Effector memory CD8-positive, alpha-beta T cell (primary cell): ENCODE measurements at regions not wholly inside any gene's neighbourhood (a gene's known extent, or its start where the extent isn't known, plus 50 kb on each side); places are given as distances from the start of the nearest gene placed in this dataset.

Experiments used
- ATAC-seq: fragments of 150-1000 bp; cut with Tn5 transposase; replicated peaks from 2 replicates; pipeline ENCODE4 v1.10.0; 2021; ENCODE audit warnings: mild to moderate bottlenecking, moderate library complexity
- DNase-seq, 3 experiments: peaks; one replicate each; pipeline ENCODE4 v3.0.0; 2021
- H3K27ac Mint-ChIP-seq, 2 donors: one replicate each; pipeline ENCODE4 v1.8.0; 2022; ENCODE audit warnings: mild to moderate bottlenecking in 2 of 2, mixed read lengths in 2 of 2, moderate library complexity in 2 of 2
- H3K27me3 Mint-ChIP-seq, 2 donors: one replicate each; pipeline ENCODE4 v1.8.0; 2022; ENCODE audit warnings: mixed read lengths in 2 of 2
- H3K36me3 Mint-ChIP-seq: one replicate; pipeline ENCODE4 v1.8.0; 2022; ENCODE audit warnings: mild to moderate bottlenecking, moderate library complexity, mixed read lengths; ENCODE audit not compliant: insufficient read depth
- H3K4me1 Mint-ChIP-seq, 2 donors: one replicate each; pipeline ENCODE4 v1.8.0; 2022; ENCODE audit warnings: low read depth in 2 of 2, mixed read lengths in 2 of 2
- H3K4me3 Mint-ChIP-seq, 2 donors: one replicate each; pipeline ENCODE4 v1.8.0; 2022; ENCODE audit warnings: mild to moderate bottlenecking in 2 of 2, mixed read lengths in 2 of 2, moderate library complexity in 2 of 2
- H3K9me3 Mint-ChIP-seq, 2 donors: one replicate each; pipeline ENCODE4 v1.8.0; 2022; ENCODE audit warnings: mixed read lengths in 2 of 2

DNA sequence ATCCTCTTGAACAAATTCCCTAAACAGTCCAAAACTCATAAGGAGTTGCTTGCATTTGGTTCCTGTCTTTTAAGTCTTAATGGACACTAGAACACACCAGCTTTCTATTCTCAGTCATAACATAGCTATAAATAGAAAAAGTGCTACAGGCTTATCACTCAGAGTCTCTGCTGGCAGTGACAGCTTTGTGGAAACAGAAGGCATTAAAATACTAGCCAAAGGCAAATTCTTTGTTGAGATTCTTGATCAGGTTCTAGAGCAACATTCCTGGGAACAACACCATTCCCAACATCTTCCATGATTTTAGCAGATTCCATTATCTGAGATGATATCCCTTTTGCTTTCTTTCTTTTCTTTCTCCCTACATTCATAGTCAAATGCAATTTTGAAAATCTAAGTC is 207.7 kb upstream of the PLEKHG7 start:
- no peak for ATAC-seq
- Mint-ChIP-seq H3K4me1 (no peaks in the 10 kb centered on the region), H3K36me3 (no peaks in the 10 kb centered on the region), H3K27me3 (no peaks in the 10 kb centered on the region), H3K27ac (no peak overlapping the region), H3K9me3 (peaks cover 2 to 7% of the 10 kb centered on the region in 2 donors), H3K4me3 (no peak overlapping the region)
- DNase-seq, result no peak

DNA sequence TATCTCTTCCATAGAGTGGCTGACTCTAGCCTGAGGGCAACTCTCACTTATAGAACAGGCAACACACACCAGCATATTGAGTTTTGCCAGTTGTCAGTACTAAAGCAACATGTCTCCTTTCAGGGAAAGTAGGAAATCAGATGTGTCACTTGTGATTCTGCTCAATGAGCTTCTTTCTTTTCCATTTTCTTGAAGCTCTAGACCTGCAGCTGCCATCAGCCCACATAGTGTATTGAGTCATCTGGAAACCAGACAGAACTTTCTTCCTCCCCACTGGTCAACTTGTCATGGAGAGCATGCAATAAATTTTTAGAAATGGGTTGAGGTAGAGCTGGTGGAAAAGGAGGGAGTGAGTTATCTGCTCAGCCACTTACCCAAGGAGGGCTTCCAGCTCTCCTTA is 209.0 kb upstream of the PLEKHG7 start:
- Mint-ChIP-seq H3K36me3 (no peaks in the 10 kb centered on the region), H3K9me3 (peaks cover 2 to 7% of the 10 kb centered on the region in 2 donors), H3K27ac (no peak overlapping the region), H3K27me3 (no peaks in the 10 kb centered on the region), H3K4me3 (no peak overlapping the region), H3K4me1 (no peaks in the 10 kb centered on the region)
- ATAC-seq (no peak), DNase-seq (no peak)

DNA sequence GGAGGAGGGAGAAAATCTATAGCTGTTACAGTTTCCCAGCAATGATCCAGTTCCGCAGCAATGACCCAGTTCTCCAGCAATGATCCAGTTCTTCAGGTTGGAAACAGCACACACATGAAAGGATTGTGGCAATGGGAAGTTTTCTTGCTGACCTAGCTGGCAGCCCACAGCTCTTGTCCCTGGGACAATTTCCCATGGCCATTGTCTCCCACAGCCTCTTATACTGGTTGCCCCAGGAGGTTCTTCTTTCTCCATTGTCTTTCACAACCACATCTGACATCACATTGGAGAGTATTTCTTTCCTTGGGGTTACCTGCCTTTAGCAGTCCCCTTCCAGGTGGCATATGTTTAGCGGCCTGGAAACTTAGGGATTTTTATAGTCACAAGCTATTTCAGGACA is 209.8 kb upstream of the PLEKHG7 start:
- ATAC-seq, result no peak
- no peak overlapping the region for H3K4me3 Mint-ChIP-seq
- H3K27me3 Mint-ChIP-seq, result no peaks in the 10 kb centered on the region
- H3K27ac Mint-ChIP-seq, result no peak overlapping the region
- no peaks in the 10 kb centered on the region for H3K36me3 Mint-ChIP-seq
- H3K4me1 Mint-ChIP-seq, result no peaks in the 10 kb centered on the region
- no peak for DNase-seq
- H3K9me3 Mint-ChIP-seq, result peaks cover 2 to 7% of the 10 kb centered on the region in 2 donors

DNA sequence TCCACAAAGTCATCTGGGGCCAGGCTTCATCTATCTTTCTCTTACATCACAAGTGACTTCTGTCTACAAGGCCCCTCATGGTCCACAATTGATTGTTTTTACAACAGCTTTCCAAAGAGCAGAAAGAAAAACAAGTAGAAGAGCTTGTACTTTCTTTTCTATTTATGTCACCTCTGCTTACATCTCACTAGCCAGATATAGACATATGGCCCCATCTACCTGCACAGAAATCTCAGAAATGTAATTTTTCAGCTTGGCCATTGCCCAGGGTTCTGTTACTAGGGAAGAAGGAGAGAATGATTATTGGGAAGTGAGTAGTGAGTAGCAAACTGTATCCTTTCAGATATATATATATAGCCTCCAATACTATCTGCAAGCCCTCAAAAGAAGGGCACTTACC is 210.5 kb upstream of the PLEKHG7 start:
- Mint-ChIP-seq H3K36me3 (no peaks in the 10 kb centered on the region), H3K4me3 (no peak overlapping the region), H3K9me3 (peaks cover 2 to 7% of the 10 kb centered on the region in 2 donors), H3K27me3 (no peaks in the 10 kb centered on the region), H3K27ac (no peak overlapping the region), H3K4me1 (no peaks in the 10 kb centered on the region)
- ATAC-seq, result no peak
- DNase-seq, result no peak

DNA sequence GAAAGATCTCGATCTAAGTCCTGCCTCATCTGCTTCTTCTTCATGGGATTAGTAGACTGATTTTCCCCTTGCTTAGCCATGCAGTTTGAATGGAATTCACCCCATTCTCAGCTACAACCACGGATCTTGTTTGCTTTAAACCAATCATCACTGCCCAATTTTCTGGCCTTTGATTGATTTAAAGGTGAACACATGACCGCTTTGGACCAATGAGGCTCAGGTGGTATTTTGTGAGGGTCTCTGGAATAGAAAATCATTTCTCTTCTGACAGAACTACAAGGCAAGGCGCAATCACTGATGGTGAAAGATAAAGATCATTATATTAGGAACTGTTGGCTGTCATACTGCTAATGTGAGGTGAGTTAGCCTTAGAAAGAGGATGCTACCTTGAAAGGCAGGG is 213.0 kb upstream of the PLEKHG7 start:
- H3K9me3 Mint-ChIP-seq, result peaks cover 2 to 7% of the 10 kb centered on the region in 2 donors
- no peaks in the 10 kb centered on the region for H3K36me3 Mint-ChIP-seq
- H3K27me3 Mint-ChIP-seq, result no peaks in the 10 kb centered on the region
- no peak overlapping the region for H3K4me3 Mint-ChIP-seq
- ATAC-seq, result no peak
- H3K4me1 Mint-ChIP-seq, result peaks cover 0 to 3% of the 10 kb centered on the region in 2 donors
- no peak overlapping the region for H3K27ac Mint-ChIP-seq
- DNase-seq, result no peak

DNA sequence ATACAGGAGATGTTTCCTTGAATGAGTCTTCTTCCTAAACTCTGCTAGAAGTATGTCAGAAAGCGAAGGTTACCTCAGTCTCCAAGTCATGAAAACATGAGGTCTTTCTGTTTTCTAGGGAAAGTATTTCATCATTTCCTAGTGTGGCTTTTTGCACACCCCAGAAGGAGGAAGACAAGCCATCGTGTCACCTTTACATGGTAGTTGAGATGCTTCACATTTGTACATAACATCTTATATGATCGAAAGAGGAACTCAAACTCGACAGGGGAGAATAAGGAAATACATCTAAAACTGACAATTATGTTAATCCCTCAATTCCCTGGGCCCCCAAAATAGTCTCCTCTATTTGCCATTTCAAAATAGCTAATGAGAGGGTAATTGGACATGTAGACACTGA is 214.1 kb upstream of the PLEKHG7 start:
- DNase-seq, result no peak

DNA sequence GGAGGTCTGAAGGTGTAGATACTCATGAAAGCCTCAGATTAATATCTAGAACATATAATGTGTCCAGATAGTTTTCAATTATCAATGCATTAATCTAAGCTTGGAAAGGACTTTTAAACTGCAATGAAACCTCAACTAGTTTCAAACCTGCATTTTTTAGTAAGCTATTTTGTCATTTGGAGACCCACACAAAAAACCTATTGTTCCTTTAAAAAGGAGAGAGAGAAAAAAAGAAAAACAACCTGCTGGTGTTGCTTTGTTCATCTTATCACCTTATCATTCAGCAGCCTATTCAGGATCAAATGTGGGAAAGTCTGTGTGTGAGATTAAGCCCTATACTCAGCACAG is 215.7 kb upstream of the PLEKHG7 start:
- Mint-ChIP-seq H3K9me3 (peaks cover 2 to 7% of the 10 kb centered on the region in 2 donors), H3K27me3 (no peaks in the 10 kb centered on the region), H3K4me3 (no peak overlapping the region), H3K36me3 (no peaks in the 10 kb centered on the region), H3K4me1 (peaks cover 0 to 3% of the 10 kb centered on the region in 2 donors), H3K27ac (no peak overlapping the region)
- DNase-seq (no peak), ATAC-seq (no peak)

More for the DNA sequence above, 214.1 kb upstream of the PLEKHG7 start:
- peaks cover 0 to 3% of the 10 kb centered on the region in 2 donors for H3K4me1 Mint-ChIP-seq
- H3K9me3 Mint-ChIP-seq, result peaks cover 2 to 7% of the 10 kb centered on the region in 2 donors
- no peak overlapping the region for H3K27ac Mint-ChIP-seq
- no peak overlapping the region for H3K4me3 Mint-ChIP-seq
- ATAC-seq, result no peak
- no peaks in the 10 kb centered on the region for H3K36me3 Mint-ChIP-seq
- no peaks in the 10 kb centered on the region for H3K27me3 Mint-ChIP-seq

DNA sequence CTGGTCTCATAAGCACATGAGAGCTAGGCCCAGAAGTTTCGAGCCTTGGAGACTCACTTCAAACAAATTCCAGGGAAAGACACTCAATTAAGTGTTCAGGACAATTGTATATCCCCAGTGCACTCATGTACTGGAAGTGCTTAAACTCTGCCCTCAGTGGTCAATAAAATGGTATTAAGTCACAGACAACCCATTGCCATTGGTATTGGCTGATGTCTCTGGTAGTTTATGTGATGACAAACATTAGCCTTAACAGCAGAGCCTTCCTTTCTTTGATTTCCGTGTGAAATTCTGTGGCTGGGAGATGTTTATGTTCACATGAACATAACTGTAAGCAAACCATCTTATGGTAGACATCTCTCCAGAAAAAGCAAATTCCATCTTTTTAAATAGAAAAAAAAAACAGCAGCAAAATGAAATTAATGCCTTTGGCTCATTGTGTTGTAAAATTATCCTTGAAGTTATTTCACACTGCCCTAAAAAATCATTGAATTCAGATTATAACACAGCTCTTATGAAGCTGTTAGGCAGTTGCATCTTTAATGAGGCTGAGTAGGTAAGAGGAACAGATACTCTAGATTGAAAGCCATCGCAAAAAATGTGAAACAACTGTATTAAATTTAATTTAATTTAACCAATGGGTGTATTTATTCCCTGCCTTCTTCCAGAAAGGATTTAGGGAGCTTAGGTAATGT is 216.2 kb upstream of the PLEKHG7 start:
- H3K36me3 Mint-ChIP-seq, result no peaks in the 10 kb centered on the region
- H3K9me3 Mint-ChIP-seq, result peaks cover under 1 to 3% of the 10 kb centered on the region in 2 donors
- ATAC-seq (no peak), DNase-seq (no peak)
- H3K27ac Mint-ChIP-seq, result no peak overlapping the region
- H3K4me1 Mint-ChIP-seq, result peaks cover 0 to 3% of the 10 kb centered on the region in 2 donors
- no peak overlapping the region for H3K4me3 Mint-ChIP-seq
- no peaks in the 10 kb centered on the region for H3K27me3 Mint-ChIP-seq

DNA sequence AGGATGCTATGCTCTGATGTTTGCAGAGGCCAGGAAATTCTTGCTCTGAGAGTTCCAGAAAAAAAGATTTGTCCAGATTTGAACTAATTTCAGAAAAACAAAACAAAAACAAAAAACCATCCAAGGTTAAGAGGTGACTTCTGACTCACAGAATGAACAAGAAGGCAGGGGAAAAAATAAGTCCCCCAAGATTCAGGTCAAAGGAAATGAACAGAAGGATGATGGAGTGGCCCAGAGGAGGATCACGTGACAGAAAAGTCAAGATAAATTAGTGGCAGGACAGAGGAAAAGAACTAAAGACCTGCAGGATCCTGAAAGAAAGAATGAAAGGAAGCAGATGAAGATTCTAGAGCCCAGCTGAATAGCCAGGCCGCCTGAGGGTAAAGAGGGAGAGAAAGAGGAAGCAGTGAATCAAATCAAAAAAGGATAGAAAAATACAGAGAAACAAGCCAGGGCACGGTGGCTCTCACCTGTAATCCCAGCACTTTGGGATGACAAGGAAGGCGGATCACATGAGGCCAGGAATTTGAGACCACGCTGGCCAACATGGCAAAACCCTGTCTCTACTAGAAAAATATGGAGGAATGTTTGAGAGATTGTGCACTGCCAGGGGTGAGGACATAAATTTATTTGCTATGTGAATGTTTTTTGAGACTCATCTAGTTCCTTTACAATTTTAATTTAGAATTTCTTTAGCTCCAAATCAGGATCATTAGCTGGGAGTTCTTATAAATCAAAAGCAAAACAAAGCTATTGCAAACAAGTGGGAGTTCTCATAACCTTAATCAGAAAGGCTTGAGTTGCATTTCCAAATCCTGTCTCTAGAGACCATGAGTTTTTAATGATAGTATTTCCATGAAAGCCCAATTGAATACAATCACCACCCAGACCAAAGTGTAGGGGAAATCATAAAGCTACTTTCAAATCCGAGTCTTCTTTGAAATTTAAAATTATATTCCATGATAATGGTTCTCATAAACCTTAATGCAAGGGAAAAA is 217.1 kb upstream of the PLEKHG7 start:
- Mint-ChIP-seq H3K4me3 (no peak overlapping the region), H3K27me3 (peaks cover 0 to 5% of the 10 kb centered on the region in 2 donors), H3K4me1 (peaks cover 0 to 3% of the 10 kb centered on the region in 2 donors), H3K36me3 (no peaks in the 10 kb centered on the region), H3K27ac (peak overlapping the region in 1 of 2 donors; percentile 25), H3K9me3 (no peaks in the 10 kb centered on the region)
- ATAC-seq, result no peak
- DNase-seq, result no peak

DNA sequence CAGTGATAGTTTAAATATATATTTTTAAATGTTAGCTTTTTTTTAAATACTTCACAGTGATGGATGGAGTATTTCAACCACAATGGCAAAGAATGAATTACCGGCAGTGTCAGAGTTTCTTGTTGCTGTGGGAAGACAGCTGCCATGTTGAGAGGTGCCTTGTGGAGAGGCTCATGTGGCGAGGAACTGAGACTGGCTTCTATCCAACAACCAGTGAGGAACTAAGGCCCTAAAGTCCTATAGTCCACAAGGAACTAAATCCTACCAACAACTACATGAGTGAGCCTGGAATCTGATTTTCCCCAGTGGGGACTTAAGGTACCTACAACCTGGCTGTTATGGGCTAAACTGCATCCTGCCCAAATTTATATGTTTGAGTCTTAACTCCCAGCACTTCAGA is 220.2 kb upstream of the PLEKHG7 start:
- no peak for ATAC-seq

DNA sequence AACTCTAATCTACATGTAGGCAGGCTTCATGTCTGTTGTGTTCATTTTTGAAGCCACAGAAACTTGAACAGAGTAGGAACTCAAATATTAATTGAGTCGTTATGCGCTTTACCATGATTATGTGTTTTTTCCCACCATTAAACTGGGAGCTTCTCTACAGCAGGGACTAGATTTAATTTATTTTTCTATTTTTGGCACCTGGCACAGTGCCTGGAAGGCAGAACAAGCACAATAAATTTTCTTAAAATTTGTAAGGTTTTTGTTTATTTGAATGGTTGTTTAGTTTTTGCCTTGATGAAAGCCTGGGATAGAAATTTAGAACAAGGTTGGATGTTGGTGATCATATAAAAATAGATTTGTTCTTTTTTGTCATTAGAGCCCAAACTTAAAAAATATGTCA is 221.7 kb upstream of the PLEKHG7 start:
- ATAC-seq, result no peak
- Mint-ChIP-seq H3K4me3 (no peak overlapping the region), H3K4me1 (peaks cover 0 to 3% of the 10 kb centered on the region in 2 donors), H3K27ac (no peak overlapping the region), H3K9me3 (no peaks in the 10 kb centered on the region), H3K27me3 (peaks cover 0 to 9% of the 10 kb centered on the region in 2 donors), H3K36me3 (no peaks in the 10 kb centered on the region)
- no peak for DNase-seq

More for the DNA sequence above, 220.2 kb upstream of the PLEKHG7 start:
- Mint-ChIP-seq H3K27ac (no peak overlapping the region), H3K36me3 (no peaks in the 10 kb centered on the region), H3K9me3 (no peaks in the 10 kb centered on the region), H3K4me1 (peaks cover 0 to 3% of the 10 kb centered on the region in 2 donors), H3K27me3 (peaks cover 0 to 9% of the 10 kb centered on the region in 2 donors), H3K4me3 (no peak overlapping the region)
- DNase-seq, result no peak

DNA sequence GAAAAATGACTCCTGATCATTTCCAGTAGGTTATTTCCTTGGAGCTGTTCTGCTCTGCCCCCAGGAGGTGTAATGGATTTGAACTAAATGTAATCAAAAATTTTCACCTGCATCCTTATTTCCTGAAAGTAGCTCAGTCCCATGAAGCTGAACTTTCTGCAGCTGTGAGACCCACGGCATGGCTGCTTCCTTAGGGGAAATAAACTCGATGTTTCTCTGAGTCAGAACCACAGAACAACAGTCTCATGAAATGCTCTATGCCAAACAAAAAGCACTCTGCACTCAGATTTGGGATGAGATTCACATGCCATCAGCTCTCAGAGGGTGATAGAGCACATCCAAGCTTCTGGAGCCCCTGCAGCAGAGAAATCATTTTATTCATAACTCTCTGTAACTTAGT is 224.1 kb upstream of the PLEKHG7 start:
- no peak overlapping the region for H3K4me3 Mint-ChIP-seq

DNA sequence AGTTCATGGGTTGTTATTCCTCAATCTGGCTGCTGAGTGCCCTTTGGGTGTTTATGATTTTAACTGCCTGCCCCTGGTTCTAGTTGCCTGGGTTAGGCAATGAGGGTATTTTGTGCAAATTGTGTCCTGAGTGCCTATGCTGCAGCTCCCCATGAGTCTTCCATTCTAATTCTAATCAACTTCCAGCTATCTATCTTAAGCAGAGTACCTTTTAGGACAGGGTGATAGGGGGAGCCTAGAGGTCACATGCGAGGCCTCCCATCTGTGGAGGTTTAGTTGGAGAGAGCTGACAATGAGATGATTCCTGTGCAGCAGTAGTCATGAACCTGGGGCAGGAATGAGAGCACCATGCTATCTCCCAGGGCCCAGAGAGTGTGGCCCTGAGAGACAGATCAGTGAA is 225.9 kb upstream of the PLEKHG7 start:
- DNase-seq (no peak), ATAC-seq (no peak)
- H3K27me3 Mint-ChIP-seq, result peaks cover 0 to 9% of the 10 kb centered on the region in 2 donors
- no peaks in the 10 kb centered on the region for H3K4me1 Mint-ChIP-seq
- no peaks in the 10 kb centered on the region for H3K36me3 Mint-ChIP-seq
- H3K27ac Mint-ChIP-seq, result peak overlapping the region in 1 of 2 donors; percentile 29
- H3K9me3 Mint-ChIP-seq, result no peaks in the 10 kb centered on the region
- no peak overlapping the region for H3K4me3 Mint-ChIP-seq

More for the DNA sequence above, 224.1 kb upstream of the PLEKHG7 start:
- no peaks in the 10 kb centered on the region for H3K36me3 Mint-ChIP-seq
- DNase-seq, result no peak
- H3K27me3 Mint-ChIP-seq, result peaks cover 0 to 9% of the 10 kb centered on the region in 2 donors
- no peaks in the 10 kb centered on the region for H3K9me3 Mint-ChIP-seq
- no peak for ATAC-seq
- no peak overlapping the region for H3K27ac Mint-ChIP-seq
- H3K4me1 Mint-ChIP-seq, result no peaks in the 10 kb centered on the region

DNA sequence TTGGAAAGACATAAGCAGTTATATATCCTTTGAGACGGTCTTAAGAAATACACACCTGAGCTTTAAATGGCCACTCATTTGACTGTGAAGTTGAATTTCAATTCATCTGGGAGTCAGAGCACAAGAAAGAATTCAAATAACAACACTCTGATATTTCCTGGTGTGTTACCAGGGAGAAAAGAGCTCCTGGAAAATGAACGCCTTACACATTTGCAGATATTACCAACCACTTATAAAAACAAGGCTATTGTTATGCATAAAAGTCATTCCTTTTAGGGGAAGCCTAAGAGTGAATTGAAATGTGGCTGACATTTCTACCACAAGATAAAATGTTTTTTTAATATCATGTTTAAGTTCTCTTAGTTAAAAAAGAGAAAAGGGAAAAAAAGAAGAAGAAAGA is 229.2 kb upstream of the PLEKHG7 start:
- Mint-ChIP-seq H3K27ac (no peak overlapping the region), H3K27me3 (no peaks in the 10 kb centered on the region), H3K9me3 (no peaks in the 10 kb centered on the region), H3K4me1 (peaks cover 2 to 9% of the 10 kb centered on the region in 2 donors), H3K36me3 (no peaks in the 10 kb centered on the region), H3K4me3 (no peak overlapping the region)
- no peak for ATAC-seq
- DNase-seq, result no peak
